K562 (cell line): ENCODE measurements at regions not wholly inside any gene's neighbourhood (a gene's known extent, or its start where the extent isn't known, plus 50 kb on each side); places are given as distances from the start of the nearest gene placed in this dataset.

ENCODE experiments used
- ATAC-seq: fragments of 200-7000 bp; cut with Tn5 transposase; 3 replicates; pipeline ENCODE4 v1.9.1; 2020; ENCODE audit warnings: moderate library complexity
- BruUV-seq: library from RNA; stranded (reverse); fragments of 400-500 nt; replicated peaks from 2 replicates; lab custom pipeline; 2021; lab: Mats Ljungman, UMichigan
- CTCF ChIA-PET: fragments of 300-600 bp; formaldehyde crosslinking; extraction: SDS; loops from one replicate; lab custom pipeline; 2021; ENCODE audit warnings: low intra/inter-chr PET ratio; lab: Yijun Ruan, JAX
- POLR2A ChIA-PET: fragments of 300-600, 350-650 bp; sonication (Branson Sonifier 250); formaldehyde crosslinking; extraction: SDS; loops from one replicate; lab custom pipeline; 2021; ENCODE audit warnings: antibody characterized with exemption, inconsistent platforms; lab: Yijun Ruan, JAX
- DNase-seq, 4 experiments: peaks; one replicate each; pipeline versions ENCODE4 v3.0.0 to v3.0.0-alpha.2; 2011 to 2018; ENCODE audit warnings: low spot score in 3 of 4, mixed read lengths in 3 of 4; ENCODE audit errors: extremely low read depth in 1 of 4
- FAIRE-seq: peaks from 2 replicates; lab custom pipeline; 2011; peaks lifted over from hg19 to GRCh38; lab: Jason Lieb, UNC
- H2AFZ ChIP-seq: 2 replicates; pipeline ENCODE4 v1.6.0; 2011; ENCODE audit warnings: low read depth, low read length, control low read depth, inconsistent platforms
- H3K27ac ChIP-seq: fragments of 200-600 bp; 3 replicates; pipeline ENCODE4 v1.8.0; 2011; ENCODE audit warnings: low read depth, mild to moderate bottlenecking, control low read depth, inconsistent platforms, low read length, moderate library complexity, mixed read lengths; ENCODE audit errors: extremely low read depth
- H3K27me3 ChIP-seq, 2 experiments: fragments of 300-600 bp in 1 of 2; 2 replicates in 1 of 2; 3 replicates in 1 of 2; pipeline versions ENCODE4 v1.6.0 to v1.8.0; 2011; ENCODE audit warnings: inconsistent platforms in 2 of 2, low read length in 2 of 2, mild to moderate bottlenecking in 1 of 2, mixed read lengths in 1 of 2, moderate library complexity in 1 of 2; ENCODE audit not compliant: control insufficient read depth in 2 of 2, insufficient read depth in 2 of 2
- H3K36me3 ChIP-seq: fragments of 300-600 bp; 3 replicates; pipeline ENCODE4 v1.8.0; 2011; ENCODE audit warnings: mild to moderate bottlenecking, low read length, inconsistent platforms; ENCODE audit not compliant: control insufficient read depth, insufficient read depth
- H3K4me1 ChIP-seq, 2 experiments: fragments of 200-600 bp in 1 of 2; replicated peaks in 1 of 2; 2 replicates in 1 of 2; 3 replicates in 1 of 2; pipeline versions ENCODE4 v1.5.1 to v1.8.0; 2011; ENCODE audit warnings: inconsistent platforms in 2 of 2, low read length in 2 of 2, mild to moderate bottlenecking in 1 of 2, mixed read lengths in 1 of 2, moderate library complexity in 1 of 2; ENCODE audit not compliant: control insufficient read depth in 2 of 2, insufficient read depth in 2 of 2
- H3K4me2 ChIP-seq: 2 replicates; pipeline ENCODE4 v1.6.1; 2011; ENCODE audit warnings: low read length, control low read depth, inconsistent platforms, mixed read lengths; ENCODE audit not compliant: insufficient read depth
- H3K4me3 ChIP-seq: fragments of 200-600 bp; sonication (generic), shearing (Covaris generic); 2 replicates; pipeline ENCODE4 v1.5.1; 2016; ENCODE audit warnings: control low read depth, inconsistent platforms
- H3K79me2 ChIP-seq: fragments of 200-600 bp; 3 replicates; pipeline ENCODE4 v1.8.0; 2011; ENCODE audit warnings: low read length, inconsistent platforms; ENCODE audit not compliant: control insufficient read depth, insufficient read depth
- H3K9ac ChIP-seq, 2 experiments: 2 replicates each; pipeline versions ENCODE4 v1.6.0 to v1.6.1; 2011; ENCODE audit warnings: low read depth in 2 of 2, low read length in 2 of 2, control low read depth in 1 of 2, inconsistent platforms in 1 of 2, mild to moderate bottlenecking in 1 of 2, mixed read lengths in 1 of 2; ENCODE audit not compliant: insufficient read depth in 1 of 2
- H3K9me1 ChIP-seq: one replicate; pipeline ENCODE4 v1.6.0; 2011; ENCODE audit warnings: inconsistent platforms, mild to moderate bottlenecking, low read length, moderate library complexity; ENCODE audit not compliant: control insufficient read depth, insufficient read depth
- H3K9me3 ChIP-seq: replicated peaks from 2 replicates; pipeline ENCODE4 v1.5.1; 2011; ENCODE audit warnings: low read depth, low read length, inconsistent platforms; ENCODE audit not compliant: control insufficient read depth, insufficient read depth
- H4K20me1 ChIP-seq: replicated peaks from 2 replicates; pipeline ENCODE4 v1.6.1; 2011; ENCODE audit warnings: low read length, inconsistent platforms, mixed read lengths; ENCODE audit not compliant: control insufficient read depth, insufficient read depth
- CBX3 ChIP-seq, 2 experiments: IDR thresholded peaks; 1 replicate in 1 of 2; 2 replicates in 1 of 2; pipeline ENCODE4 v1.6.1; 2012; ENCODE audit warnings: inconsistent platforms in 2 of 2, low read length in 2 of 2, borderline replicate concordance in 1 of 2, control low read depth in 1 of 2
- CREM ChIP-seq: IDR thresholded peaks from 2 replicates; pipeline ENCODE4 v1.6.1; 2014; ENCODE audit warnings: antibody characterized with exemption, low read depth
- DDX20 ChIP-seq: fragments of 450-650 bp; IDR thresholded peaks from 2 replicates; pipeline ENCODE4 v1.6.1; 2016; ENCODE audit warnings: missing genetic modification characterization, low read depth, mild to moderate bottlenecking, missing compliant biosample characterization, moderate library complexity
- GABPB2 ChIP-seq: fragments of 250-450 bp; sonication (Bioruptor Pico); conservative IDR thresholded peaks from 2 replicates; pipeline ENCODE4 v1.5.1; 2021; ENCODE audit warnings: mild to moderate bottlenecking
- HLTF ChIP-seq: fragments of 450-650 bp; IDR thresholded peaks from 2 replicates; pipeline ENCODE4 v1.6.1; 2016
- KLF1 ChIP-seq: fragments of 450-650 bp; IDR thresholded peaks from 2 replicates; pipeline ENCODE4 v1.6.1; 2016; ENCODE audit warnings: missing genetic modification characterization, missing compliant biosample characterization
- POLR3G ChIP-seq: IDR thresholded peaks from 2 replicates; pipeline ENCODE4 v1.6.1; 2011; ENCODE audit not compliant: insufficient read length, insufficient replicate concordance; ENCODE audit errors: extremely low read depth
- RAD51 ChIP-seq: fragments of 450-650 bp; IDR thresholded peaks from 2 replicates; pipeline ENCODE4 v1.7.1; 2016; ENCODE audit warnings: low read depth, mild to moderate bottlenecking, borderline replicate concordance
- SMAD4 ChIP-seq: fragments of 250-450 bp; sonication (Bioruptor Pico); conservative IDR thresholded peaks from 2 replicates; pipeline ENCODE4 v1.8.0; 2021; ENCODE audit warnings: inconsistent platforms, mild to moderate bottlenecking, moderate library complexity
- ZNF121 ChIP-seq: sonication (generic); formaldehyde crosslinking; conservative IDR thresholded peaks from 2 replicates; pipeline ENCODE4 v1.8.0; 2022; ENCODE audit warnings: missing genetic modification reagents
- WGBS: fragments of 100-300 bp; shearing (Covaris generic); methylation state at CpG from one replicate; pipeline ENCODE4 v1.1.6; 2016; ENCODE audit warnings: low coverage, mixed read lengths; ENCODE audit not compliant: insufficient coverage; ENCODE audit errors: missing lambda C conversion rate; 5-methylcytosine and 5-hydroxymethylcytosine counted together
- in situ Hi-C: fragments of 300-500 bp; cut with MboI; formaldehyde crosslinking; loops from 4 replicates; pipeline ENCODE4 v1.15.0; 2018; ENCODE audit warnings: inconsistent platforms, mixed read lengths
- intact Hi-C: fragments of 100-400 bp; cut with micrococcal nuclease; formaldehyde crosslinking; loops from 2 replicates; pipeline ENCODE4 v1.14.2; 2022
- TF ChIP-seq, protein P1 (sequence below): fragments of 450-650 bp; IDR thresholded peaks from 2 replicates; pipeline ENCODE4 v1.6.1; 2017; ENCODE audit warnings: antibody characterized with exemption, mild to moderate bottlenecking
- TF ChIP-seq, protein P2 (sequence below): fragments of 250-450 bp; sonication (Bioruptor Pico); IDR thresholded peaks from 2 replicates; pipeline ENCODE4 v1.4.0; 2020; ENCODE audit warnings: mild to moderate bottlenecking, moderate library complexity

DNA sequence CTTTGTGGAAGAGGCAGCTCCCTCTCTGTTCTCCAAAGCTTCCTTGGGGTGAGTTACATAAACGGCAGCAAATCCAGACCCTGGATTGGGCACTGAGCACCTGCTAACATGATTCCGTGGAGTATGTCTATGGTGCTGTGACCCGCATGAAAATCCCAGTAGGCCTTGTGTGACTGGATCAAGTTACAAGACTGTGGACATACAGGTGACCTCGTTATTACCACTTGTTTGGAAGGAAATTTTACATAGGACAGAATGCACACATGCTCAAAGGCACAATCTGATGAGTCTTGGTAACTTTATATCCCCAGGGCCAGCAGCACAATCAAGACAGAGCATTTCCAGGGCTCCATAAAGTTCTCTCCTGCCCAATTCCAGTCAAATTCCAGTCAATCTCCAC, 120.2 kb upstream of the OTOS start:
- WGBS: 4% methylated on average over 3 of the region's 4 CpGs
- no peaks in the 10 kb centered on the region for H3K9me1 ChIP-seq
- ATAC-seq: no peak
- H3K36me3 ChIP-seq: no peaks in the 10 kb centered on the region
- no peak for TF ChIP-seq DDX20
- TF ChIP-seq, protein P1, sequence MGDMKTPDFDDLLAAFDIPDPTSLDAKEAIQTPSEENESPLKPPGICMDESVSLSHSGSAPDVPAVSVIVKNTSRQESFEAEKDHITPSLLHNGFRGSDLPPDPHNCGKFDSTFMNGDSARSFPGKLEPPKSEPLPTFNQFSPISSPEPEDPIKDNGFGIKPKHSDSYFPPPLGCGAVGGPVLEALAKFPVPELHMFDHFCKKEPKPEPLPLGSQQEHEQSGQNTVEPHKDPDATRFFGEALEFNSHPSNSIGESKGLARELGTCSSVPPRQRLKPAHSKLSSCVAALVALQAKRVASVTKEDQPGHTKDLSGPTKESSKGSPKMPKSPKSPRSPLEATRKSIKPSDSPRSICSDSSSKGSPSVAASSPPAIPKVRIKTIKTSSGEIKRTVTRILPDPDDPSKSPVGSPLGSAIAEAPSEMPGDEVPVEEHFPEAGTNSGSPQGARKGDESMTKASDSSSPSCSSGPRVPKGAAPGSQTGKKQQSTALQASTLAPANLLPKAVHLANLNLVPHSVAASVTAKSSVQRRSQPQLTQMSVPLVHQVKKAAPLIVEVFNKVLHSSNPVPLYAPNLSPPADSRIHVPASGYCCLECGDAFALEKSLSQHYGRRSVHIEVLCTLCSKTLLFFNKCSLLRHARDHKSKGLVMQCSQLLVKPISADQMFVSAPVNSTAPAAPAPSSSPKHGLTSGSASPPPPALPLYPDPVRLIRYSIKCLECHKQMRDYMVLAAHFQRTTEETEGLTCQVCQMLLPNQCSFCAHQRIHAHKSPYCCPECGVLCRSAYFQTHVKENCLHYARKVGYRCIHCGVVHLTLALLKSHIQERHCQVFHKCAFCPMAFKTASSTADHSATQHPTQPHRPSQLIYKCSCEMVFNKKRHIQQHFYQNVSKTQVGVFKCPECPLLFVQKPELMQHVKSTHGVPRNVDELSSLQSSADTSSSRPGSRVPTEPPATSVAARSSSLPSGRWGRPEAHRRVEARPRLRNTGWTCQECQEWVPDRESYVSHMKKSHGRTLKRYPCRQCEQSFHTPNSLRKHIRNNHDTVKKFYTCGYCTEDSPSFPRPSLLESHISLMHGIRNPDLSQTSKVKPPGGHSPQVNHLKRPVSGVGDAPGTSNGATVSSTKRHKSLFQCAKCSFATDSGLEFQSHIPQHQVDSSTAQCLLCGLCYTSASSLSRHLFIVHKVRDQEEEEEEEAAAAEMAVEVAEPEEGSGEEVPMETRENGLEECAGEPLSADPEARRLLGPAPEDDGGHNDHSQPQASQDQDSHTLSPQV: no peak
- no peak for TF ChIP-seq CBX3 (IDR thresholded peaks at IDR 0.05; ENCODE audit: borderline replicate concordance in 1 of 2, low read length in 2 of 2)
- TF ChIP-seq, protein P2, sequence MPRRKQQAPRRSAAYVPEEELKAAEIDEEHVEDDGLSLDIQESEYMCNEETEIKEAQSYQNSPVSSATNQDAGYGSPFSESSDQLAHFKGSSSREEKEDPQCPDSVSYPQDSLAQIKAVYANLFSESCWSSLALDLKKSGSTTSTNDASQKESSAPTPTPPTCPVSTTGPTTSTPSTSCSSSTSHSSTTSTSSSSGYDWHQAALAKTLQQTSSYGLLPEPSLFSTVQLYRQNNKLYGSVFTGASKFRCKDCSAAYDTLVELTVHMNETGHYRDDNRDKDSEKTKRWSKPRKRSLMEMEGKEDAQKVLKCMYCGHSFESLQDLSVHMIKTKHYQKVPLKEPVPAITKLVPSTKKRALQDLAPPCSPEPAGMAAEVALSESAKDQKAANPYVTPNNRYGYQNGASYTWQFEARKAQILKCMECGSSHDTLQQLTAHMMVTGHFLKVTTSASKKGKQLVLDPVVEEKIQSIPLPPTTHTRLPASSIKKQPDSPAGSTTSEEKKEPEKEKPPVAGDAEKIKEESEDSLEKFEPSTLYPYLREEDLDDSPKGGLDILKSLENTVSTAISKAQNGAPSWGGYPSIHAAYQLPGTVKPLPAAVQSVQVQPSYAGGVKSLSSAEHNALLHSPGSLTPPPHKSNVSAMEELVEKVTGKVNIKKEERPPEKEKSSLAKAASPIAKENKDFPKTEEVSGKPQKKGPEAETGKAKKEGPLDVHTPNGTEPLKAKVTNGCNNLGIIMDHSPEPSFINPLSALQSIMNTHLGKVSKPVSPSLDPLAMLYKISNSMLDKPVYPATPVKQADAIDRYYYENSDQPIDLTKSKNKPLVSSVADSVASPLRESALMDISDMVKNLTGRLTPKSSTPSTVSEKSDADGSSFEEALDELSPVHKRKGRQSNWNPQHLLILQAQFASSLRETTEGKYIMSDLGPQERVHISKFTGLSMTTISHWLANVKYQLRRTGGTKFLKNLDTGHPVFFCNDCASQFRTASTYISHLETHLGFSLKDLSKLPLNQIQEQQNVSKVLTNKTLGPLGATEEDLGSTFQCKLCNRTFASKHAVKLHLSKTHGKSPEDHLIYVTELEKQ (CRISPR knock-in tag): no peak
- no peak for TF ChIP-seq POLR3G
- TF ChIP-seq ZNF121 (CRISPR knock-in tag): no peak
- TF ChIP-seq HLTF: no peak
- TF ChIP-seq RAD51: no peak
- no peak for TF ChIP-seq CREM
- TF ChIP-seq KLF1: no peak
- no peak for TF ChIP-seq GABPB2 (CRISPR knock-in tag)
- TF ChIP-seq SMAD4 (CRISPR knock-in tag): no peak
- ChIA-PET CTCF (no interaction called here), POLR2A (no interaction called here)
- peaks cover 0 to 8% of the 10 kb centered on the region in 2 experiments; a peak in 1 of 5 replicates for H3K27me3 ChIP-seq
- no peak overlapping the region for H3K4me3 ChIP-seq
- H3K79me2 ChIP-seq: no peaks in the 10 kb centered on the region
- no peaks in the 10 kb centered on the region for H3K9me3 ChIP-seq
- no peak for DNase-seq
- H3K4me2 ChIP-seq: no peak overlapping the region
- in situ Hi-C loops (no loop called here), intact Hi-C loops (no loop called here)
- peaks cover 0 to 22% of the 10 kb centered on the region in 2 experiments; a peak in 2 of 5 replicates for H3K4me1 ChIP-seq
- no peaks in the 10 kb centered on the region for H4K20me1 ChIP-seq
- no peak for FAIRE-seq
- H3K27ac ChIP-seq: no peak overlapping the region
- no TSS peak for BruUV-seq
- no peak overlapping the region for H2AFZ ChIP-seq
- H3K9ac ChIP-seq: no peak overlapping the region
